ENCODE measurements at regions not wholly inside any gene's neighbourhood (a gene's known extent, or its start where the extent isn't known, plus 50 kb on each side); places are given as distances from the start of the nearest gene placed in this dataset.

GRCh38 chr6:23752414-23752813 lies 373.6 kb upstream of the NRSN1 start:
- no peak overlapping the region for H2BK120ac ChIP-seq (ENCODE audit: low read depth, low read length)
- H3K18ac ChIP-seq (ENCODE audit: low read depth, low read length): no peak overlapping the region
- H4K8ac ChIP-seq (ENCODE audit: low read depth in 2 of 2, low read length in 2 of 2): no peak overlapping the region
- ChIA-PET POLR2A (ENCODE audit: unreplicated experiment) (no interaction called here), CTCF (no interaction called here)
- TF ChIP-seq SMC3 (IDR thresholded peaks at IDR 0.05; ENCODE audit: low read depth, low read length): no peak
- TF ChIP-seq BHLHE40 (IDR thresholded peaks at IDR 0.05; ENCODE audit: low read depth, low read length): no peak
- TF ChIP-seq MXI1 (IDR thresholded peaks at IDR 0.05; ENCODE audit: borderline replicate concordance, low read depth, low read length): no peak
- no peak for TF ChIP-seq RAD21 (IDR thresholded peaks at IDR 0.05; ENCODE audit: low read length)
- no peak for TF ChIP-seq FOS (IDR thresholded peaks at IDR 0.05; ENCODE audit: low read depth, low read length)
- TF ChIP-seq CHD1 (IDR thresholded peaks at IDR 0.05; ENCODE audit: low read depth, low read length): no peak
- TF ChIP-seq RFX5 (IDR thresholded peaks at IDR 0.05; ENCODE audit: low read depth, low read length): no peak
- no peak for TF ChIP-seq POLR2A (IDR thresholded peaks at IDR 0.05; ENCODE audit: low read depth, low read length)
- no peak for TF ChIP-seq MAFK (IDR thresholded peaks at IDR 0.05; ENCODE audit: low read depth, low read length)
- TF ChIP-seq RCOR1 (IDR thresholded peaks at IDR 0.05; ENCODE audit: insufficient replicate concordance, low read length): no peak
- TF ChIP-seq CEBPB (IDR thresholded peaks at IDR 0.05; ENCODE audit: low read depth, low read length): no peak
- TF ChIP-seq, protein P1, sequence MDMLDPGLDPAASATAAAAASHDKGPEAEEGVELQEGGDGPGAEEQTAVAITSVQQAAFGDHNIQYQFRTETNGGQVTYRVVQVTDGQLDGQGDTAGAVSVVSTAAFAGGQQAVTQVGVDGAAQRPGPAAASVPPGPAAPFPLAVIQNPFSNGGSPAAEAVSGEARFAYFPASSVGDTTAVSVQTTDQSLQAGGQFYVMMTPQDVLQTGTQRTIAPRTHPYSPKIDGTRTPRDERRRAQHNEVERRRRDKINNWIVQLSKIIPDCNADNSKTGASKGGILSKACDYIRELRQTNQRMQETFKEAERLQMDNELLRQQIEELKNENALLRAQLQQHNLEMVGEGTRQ (IDR thresholded peaks at IDR 0.05; ENCODE audit: low read depth, low read length): no peak
- TF ChIP-seq, protein P2, sequence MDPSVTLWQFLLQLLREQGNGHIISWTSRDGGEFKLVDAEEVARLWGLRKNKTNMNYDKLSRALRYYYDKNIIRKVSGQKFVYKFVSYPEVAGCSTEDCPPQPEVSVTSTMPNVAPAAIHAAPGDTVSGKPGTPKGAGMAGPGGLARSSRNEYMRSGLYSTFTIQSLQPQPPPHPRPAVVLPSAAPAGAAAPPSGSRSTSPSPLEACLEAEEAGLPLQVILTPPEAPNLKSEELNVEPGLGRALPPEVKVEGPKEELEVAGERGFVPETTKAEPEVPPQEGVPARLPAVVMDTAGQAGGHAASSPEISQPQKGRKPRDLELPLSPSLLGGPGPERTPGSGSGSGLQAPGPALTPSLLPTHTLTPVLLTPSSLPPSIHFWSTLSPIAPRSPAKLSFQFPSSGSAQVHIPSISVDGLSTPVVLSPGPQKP (IDR thresholded peaks at IDR 0.05; ENCODE audit: borderline replicate concordance, low read depth, low read length): no peak
- no peak for TF ChIP-seq CTCF (conservative IDR thresholded peaks at IDR 0.05; ENCODE audit: low read depth, low read length)
- no peak for TF ChIP-seq MAZ (IDR thresholded peaks at IDR 0.05; ENCODE audit: borderline replicate concordance, low read depth, low read length)
- no peak for TF ChIP-seq NFE2L2 (IDR thresholded peaks at IDR 0.05; ENCODE audit: low read depth, low read length)
- dilution Hi-C loops (cut with HindIII; ENCODE audit: low sequenced_read_pairs, unreplicated experiment): no loop called here
- no peak overlapping the region for H3K4ac ChIP-seq (ENCODE audit: low read depth, low read length)
- no peak overlapping the region for H4K5ac ChIP-seq (ENCODE audit: low read depth, low read length)
- intact Hi-C loops (cut with micrococcal nuclease): no loop called here
- in situ Hi-C loops (cut with MboI; ENCODE audit: low sequenced_read_pairs): no loop called here
- no peak overlapping the region for H2BK15ac ChIP-seq (ENCODE audit: low read depth, low read length)
- H3K4me1 ChIP-seq (ENCODE audit: control insufficient read depth, insufficient read depth, low read length): no peaks in the 10 kb centered on the region
- no peak overlapping the region for H3K56ac ChIP-seq (ENCODE audit: extremely low read depth, insufficient read depth, low read length)
- no peak overlapping the region for H2BK5ac ChIP-seq (ENCODE audit: low read depth, low read length, poor library complexity, severe bottlenecking)
- WGBS, 2 experiments (ENCODE audit: extremely low coverage in 2 of 2, insufficient read length in 1 of 2): no CpG with 5 or more reads among the region's 1 CpG
- H2AK5ac ChIP-seq (ENCODE audit: low read depth, low read length): no peak overlapping the region
- no peak overlapping the region for H3K27ac ChIP-seq (ENCODE audit: insufficient read depth, low read length)
- no peak overlapping the region for H2AK9ac ChIP-seq (replicated peaks; ENCODE audit: low read depth, low read length, poor library complexity)
- no TSS peak for BruUV-seq (replicated peaks)
- no peak overlapping the region for H2BK20ac ChIP-seq (ENCODE audit: low read depth, low read length)
- H3K23ac ChIP-seq (ENCODE audit: low read depth, low read length): no peak overlapping the region
- H3K36me3 ChIP-seq (ENCODE audit: control insufficient read depth, insufficient read depth, low read length): no peaks in the 10 kb centered on the region
- no peak overlapping the region for H3K9ac ChIP-seq (ENCODE audit: low read depth, low read length)
- H3K4me3 ChIP-seq (ENCODE audit: insufficient read depth, low read depth, low read length): no peak overlapping the region
- no peak for ATAC-seq (ENCODE audit: low read depth)
- no peaks in the 10 kb centered on the region for H3K9me3 ChIP-seq (ENCODE audit: control insufficient read depth, insufficient read depth, low read length)
- H3K14ac ChIP-seq (replicated peaks; ENCODE audit: low read depth, low read length): no peak overlapping the region
- no peaks in the 10 kb centered on the region for H3K9me1 ChIP-seq (ENCODE audit: insufficient read depth, low read length)
- H3K27me3 ChIP-seq (ENCODE audit: control insufficient read depth, insufficient read depth, low read length): no peaks in the 10 kb centered on the region
- no peaks in the 10 kb centered on the region for H4K20me1 ChIP-seq (ENCODE audit: insufficient read depth, low read length)
- no peak for DNase-seq
- H3K79me1 ChIP-seq (ENCODE audit: low read depth in 1 of 2, low read length in 2 of 2): no peaks in the 10 kb centered on the region
- no peak overlapping the region for H4K91ac ChIP-seq (ENCODE audit: insufficient read depth, low read depth, low read length)
- H3K4me2 ChIP-seq (ENCODE audit: low read depth, low read length): no peak overlapping the region
- H2AFZ ChIP-seq (replicated peaks; ENCODE audit: low read length, poor library complexity): no peak overlapping the region
